ENCODE measurements at regions not wholly inside any gene's neighbourhood (a gene's known extent, or its start where the extent isn't known, plus 50 kb on each side); places are given as distances from the start of the nearest gene placed in this dataset.

DNA sequence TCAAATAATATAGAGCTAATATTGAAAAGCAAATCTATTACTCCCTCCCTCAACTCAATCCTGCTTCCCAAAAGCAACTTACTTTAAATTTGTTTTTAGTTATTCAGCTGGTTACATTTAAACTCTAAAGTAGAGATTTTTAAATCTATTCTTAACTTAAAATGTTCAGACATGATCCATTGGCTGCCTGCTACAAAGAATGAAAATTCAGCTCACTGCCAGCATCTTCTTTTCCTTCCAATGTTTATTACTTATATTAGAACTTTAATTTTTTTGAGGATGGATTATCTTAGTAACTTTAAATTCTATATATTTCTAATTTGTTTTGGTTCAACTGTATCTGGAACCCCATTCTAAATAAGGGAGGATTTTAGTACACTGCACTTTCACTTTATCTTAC lies 163.2 kb downstream of the TMEM167A start:
- H3K27me3 ChIP-seq (ENCODE audit: control insufficient read depth, insufficient read depth, low read length) = no peaks in the 10 kb centered on the region
- H3K4me3 ChIP-seq (ENCODE audit: low read length) = no peak overlapping the region
- no peak overlapping the region for H3K9ac ChIP-seq (ENCODE audit: low read depth, low read length)
- no peaks in the 10 kb centered on the region for H3K36me3 ChIP-seq (ENCODE audit: insufficient read depth, low read length)
- no peaks in the 10 kb centered on the region for H3K9me3 ChIP-seq (replicated peaks; ENCODE audit: low read length)
- H3K4me1 ChIP-seq (ENCODE audit: control insufficient read depth, insufficient read depth, low read length) = no peaks in the 10 kb centered on the region
- H3K4me2 ChIP-seq (ENCODE audit: low read length) = no peak overlapping the region

DNA sequence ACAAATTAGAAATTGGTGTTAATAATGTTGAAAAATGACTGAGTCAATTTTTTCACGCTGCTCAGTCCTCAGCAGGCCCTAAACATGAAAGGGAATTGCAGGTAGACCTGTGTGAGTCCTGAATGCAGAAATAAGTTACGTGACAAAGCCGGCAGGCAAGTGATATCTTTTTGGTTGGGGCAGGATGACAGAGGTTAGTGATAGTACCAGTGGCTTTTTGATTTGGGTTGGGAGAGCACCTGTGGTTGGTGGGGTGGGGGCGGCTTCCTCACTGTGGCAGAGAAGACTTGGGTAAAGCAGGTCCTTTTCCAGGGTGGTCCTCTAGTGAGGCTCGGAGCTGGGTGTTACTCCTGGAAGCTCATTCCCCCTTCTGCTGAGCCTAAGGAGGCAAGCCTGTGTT lies 164.7 kb downstream of the TMEM167A start:
- no peak overlapping the region for H3K4me2 ChIP-seq (ENCODE audit: low read length)
- no peaks in the 10 kb centered on the region for H3K4me1 ChIP-seq (ENCODE audit: control insufficient read depth, insufficient read depth, low read length)
- H3K27me3 ChIP-seq (ENCODE audit: control insufficient read depth, insufficient read depth, low read length) = no peaks in the 10 kb centered on the region
- no peak overlapping the region for H3K9ac ChIP-seq (ENCODE audit: low read depth, low read length)
- H3K36me3 ChIP-seq (ENCODE audit: insufficient read depth, low read length) = no peaks in the 10 kb centered on the region
- H3K9me3 ChIP-seq (replicated peaks; ENCODE audit: low read length) = no peaks in the 10 kb centered on the region
- H3K4me3 ChIP-seq (ENCODE audit: low read length) = no peak overlapping the region

DNA sequence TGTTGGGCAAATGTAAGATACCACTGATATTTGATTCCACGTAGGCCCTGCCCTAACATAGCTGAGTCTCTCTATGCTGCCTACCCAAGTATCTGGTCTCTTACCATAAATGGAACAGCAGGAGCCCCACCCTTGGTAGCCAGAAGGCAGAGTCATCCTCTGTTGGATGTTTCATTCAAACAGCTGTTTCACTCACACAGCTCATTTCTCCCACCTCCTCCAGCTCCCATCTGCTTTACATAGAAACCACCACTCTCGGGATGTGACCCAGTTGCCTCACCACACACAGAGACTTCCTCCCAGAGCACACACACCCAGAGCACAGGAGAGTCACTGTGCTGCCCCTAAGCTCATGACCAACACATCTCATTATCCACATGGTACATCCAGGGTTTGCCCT lies 165.3 kb downstream of the TMEM167A start:
- no peaks in the 10 kb centered on the region for H3K9me3 ChIP-seq (replicated peaks; ENCODE audit: low read length)
- no peaks in the 10 kb centered on the region for H3K27me3 ChIP-seq (ENCODE audit: control insufficient read depth, insufficient read depth, low read length)
- H3K36me3 ChIP-seq (ENCODE audit: insufficient read depth, low read length) = no peaks in the 10 kb centered on the region
- H3K4me1 ChIP-seq (ENCODE audit: control insufficient read depth, insufficient read depth, low read length) = no peaks in the 10 kb centered on the region
- no peak overlapping the region for H3K4me3 ChIP-seq (ENCODE audit: low read length)
- H3K4me2 ChIP-seq (ENCODE audit: low read length) = no peak overlapping the region
- H3K9ac ChIP-seq (ENCODE audit: low read depth, low read length) = no peak overlapping the region

DNA sequence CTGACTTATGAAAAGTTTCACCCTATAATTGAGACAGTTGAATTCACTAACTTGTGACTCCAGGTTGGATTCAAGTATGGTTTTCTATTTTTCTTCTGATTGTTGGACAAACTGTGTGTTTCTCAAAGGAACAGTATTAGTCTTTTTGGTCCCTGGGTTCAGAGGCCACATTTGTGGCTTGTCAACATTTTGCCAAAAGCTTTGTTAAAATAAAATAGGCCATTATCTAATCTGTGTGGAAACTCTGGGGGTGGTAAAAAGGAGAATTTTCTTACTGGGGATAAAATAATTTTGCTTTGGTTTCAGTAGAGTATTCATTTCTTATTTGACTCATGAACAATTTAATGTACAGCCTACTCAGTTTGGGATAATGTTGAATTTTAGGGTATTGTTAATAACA lies 166.3 kb downstream of the TMEM167A start:
- Histone ChIP-seq H3K9me3 (replicated peaks; ENCODE audit: low read length) (no peaks in the 10 kb centered on the region), H3K36me3 (ENCODE audit: insufficient read depth, low read length) (no peaks in the 10 kb centered on the region), H3K9ac (ENCODE audit: low read depth, low read length) (no peak overlapping the region), H3K4me2 (ENCODE audit: low read length) (no peak overlapping the region), H3K4me3 (ENCODE audit: low read length) (no peak overlapping the region), H3K27me3 (ENCODE audit: control insufficient read depth, insufficient read depth, low read length) (peaks cover 2% of the 10 kb centered on the region), H3K4me1 (ENCODE audit: control insufficient read depth, insufficient read depth, low read length) (no peaks in the 10 kb centered on the region)

DNA sequence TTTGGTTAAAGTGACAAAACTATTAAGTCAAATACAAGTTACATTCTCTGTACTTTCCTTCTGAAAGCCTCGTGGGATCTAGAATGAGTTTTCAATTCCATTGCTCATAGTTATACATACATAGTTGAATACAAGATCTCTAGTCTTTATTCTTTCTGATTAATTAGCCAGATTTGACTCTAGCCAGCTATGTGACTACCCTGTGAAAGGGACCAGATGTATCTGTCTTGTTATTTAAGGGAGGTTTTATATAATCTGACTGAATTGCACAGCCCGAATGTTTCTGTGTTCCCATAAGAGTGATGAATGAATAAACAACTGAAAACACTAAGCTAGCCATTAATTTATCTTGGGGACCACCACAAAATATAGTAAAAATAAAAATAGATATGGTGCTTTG lies 166.7 kb downstream of the TMEM167A start:
- Histone ChIP-seq H3K4me3 (ENCODE audit: low read length) (no peak overlapping the region), H3K4me1 (ENCODE audit: control insufficient read depth, insufficient read depth, low read length) (no peaks in the 10 kb centered on the region), H3K27me3 (ENCODE audit: control insufficient read depth, insufficient read depth, low read length) (peaks cover 4% of the 10 kb centered on the region), H3K9ac (ENCODE audit: low read depth, low read length) (no peak overlapping the region), H3K4me2 (ENCODE audit: low read length) (no peak overlapping the region), H3K9me3 (replicated peaks; ENCODE audit: low read length) (no peaks in the 10 kb centered on the region), H3K36me3 (ENCODE audit: insufficient read depth, low read length) (no peaks in the 10 kb centered on the region)

DNA sequence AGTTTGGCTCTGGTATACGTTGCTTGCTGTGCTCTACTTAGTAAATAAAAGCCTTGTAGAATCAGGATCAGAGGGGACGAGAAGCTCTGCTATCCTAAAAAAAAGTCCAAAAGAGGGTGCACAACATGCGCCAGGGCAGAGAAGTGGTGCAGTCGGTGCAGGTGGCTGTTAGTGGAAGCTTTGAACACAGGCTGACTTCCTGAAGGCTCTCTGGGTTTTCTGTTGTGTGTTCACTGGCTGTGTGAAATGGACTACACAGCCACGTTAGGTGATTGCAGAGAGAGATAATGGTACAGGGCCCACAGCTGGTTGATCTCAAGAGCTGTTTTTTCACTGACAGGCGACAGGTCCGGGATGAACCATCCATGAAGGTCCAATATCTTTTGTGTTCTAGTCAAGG lies 167.4 kb downstream of the TMEM167A start:
- no peak overlapping the region for H3K4me3 ChIP-seq (ENCODE audit: low read length)
- H3K9me3 ChIP-seq (replicated peaks; ENCODE audit: low read length) = no peaks in the 10 kb centered on the region
- no peaks in the 10 kb centered on the region for H3K36me3 ChIP-seq (ENCODE audit: insufficient read depth, low read length)
- no peak overlapping the region for H3K9ac ChIP-seq (ENCODE audit: low read depth, low read length)
- H3K4me2 ChIP-seq (ENCODE audit: low read length) = no peak overlapping the region
- no peaks in the 10 kb centered on the region for H3K4me1 ChIP-seq (ENCODE audit: control insufficient read depth, insufficient read depth, low read length)
- H3K27me3 ChIP-seq (ENCODE audit: control insufficient read depth, insufficient read depth, low read length) = peaks cover 4% of the 10 kb centered on the region

DNA sequence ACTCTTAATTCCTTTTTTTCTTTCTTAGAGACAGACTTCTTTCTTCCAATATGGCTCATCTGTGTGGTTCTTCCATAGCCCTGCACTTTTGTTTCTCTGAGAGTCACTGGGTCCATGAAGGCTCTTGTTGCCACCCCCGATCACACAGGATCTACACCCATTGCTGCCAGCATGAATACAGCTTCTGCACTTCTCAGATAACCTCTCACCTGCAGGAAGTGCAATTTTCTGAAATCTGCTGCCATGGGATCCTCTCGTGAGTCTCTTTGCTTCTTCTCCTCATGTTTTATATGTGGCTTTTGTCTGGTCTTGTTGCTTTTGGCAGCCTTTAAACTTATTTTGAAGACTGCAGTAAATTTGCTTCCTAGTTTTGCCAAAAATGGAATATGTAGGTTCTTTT lies 171.2 kb downstream of the TMEM167A start:
- Histone ChIP-seq H3K9me3 (replicated peaks; ENCODE audit: low read length) (no peaks in the 10 kb centered on the region), H3K9ac (ENCODE audit: low read depth, low read length) (no peak overlapping the region), H3K4me1 (ENCODE audit: control insufficient read depth, insufficient read depth, low read length) (no peaks in the 10 kb centered on the region), H3K27me3 (ENCODE audit: control insufficient read depth, insufficient read depth, low read length) (peaks cover 4% of the 10 kb centered on the region), H3K4me2 (ENCODE audit: low read length) (no peak overlapping the region), H3K36me3 (ENCODE audit: insufficient read depth, low read length) (no peaks in the 10 kb centered on the region), H3K4me3 (ENCODE audit: low read length) (no peak overlapping the region)

DNA sequence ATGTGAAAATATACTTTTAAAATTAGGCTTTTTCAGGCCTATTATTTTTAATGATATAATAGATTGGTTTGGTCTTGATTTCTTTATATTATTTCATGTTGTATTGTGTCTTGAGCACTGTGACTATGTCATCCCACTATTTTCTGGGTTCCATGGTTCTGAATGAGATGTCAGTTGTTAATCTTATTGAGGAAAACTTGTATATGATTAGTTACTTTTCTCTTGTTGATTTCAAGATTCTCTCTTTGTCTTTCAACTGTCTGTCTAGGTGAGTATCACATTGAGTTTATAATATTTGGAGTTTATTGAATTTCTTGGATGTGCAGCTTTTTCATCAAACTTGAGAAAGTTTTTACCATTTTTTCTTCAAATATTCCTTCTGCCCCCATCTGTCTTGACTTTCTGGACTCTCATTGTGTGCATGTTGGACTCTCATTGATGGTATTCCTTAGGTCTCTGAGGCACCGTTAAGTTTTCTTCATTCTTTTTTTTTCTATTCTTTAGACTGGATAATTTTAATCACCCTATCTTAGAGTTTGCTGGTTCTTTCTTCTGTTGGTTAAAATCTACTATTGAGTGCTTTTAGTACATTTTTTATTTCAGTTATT lies 175.8 kb downstream of the TMEM167A start:
- Histone ChIP-seq H3K4me3 (ENCODE audit: low read length) (no peak overlapping the region), H3K36me3 (ENCODE audit: insufficient read depth, low read length) (no peaks in the 10 kb centered on the region), H3K27me3 (ENCODE audit: control insufficient read depth, insufficient read depth, low read length) (peaks cover 4% of the 10 kb centered on the region), H3K9me3 (replicated peaks; ENCODE audit: low read length) (no peaks in the 10 kb centered on the region), H3K9ac (ENCODE audit: low read depth, low read length) (no peak overlapping the region), H3K4me2 (ENCODE audit: low read length) (no peak overlapping the region), H3K4me1 (ENCODE audit: control insufficient read depth, insufficient read depth, low read length) (no peaks in the 10 kb centered on the region)

DNA sequence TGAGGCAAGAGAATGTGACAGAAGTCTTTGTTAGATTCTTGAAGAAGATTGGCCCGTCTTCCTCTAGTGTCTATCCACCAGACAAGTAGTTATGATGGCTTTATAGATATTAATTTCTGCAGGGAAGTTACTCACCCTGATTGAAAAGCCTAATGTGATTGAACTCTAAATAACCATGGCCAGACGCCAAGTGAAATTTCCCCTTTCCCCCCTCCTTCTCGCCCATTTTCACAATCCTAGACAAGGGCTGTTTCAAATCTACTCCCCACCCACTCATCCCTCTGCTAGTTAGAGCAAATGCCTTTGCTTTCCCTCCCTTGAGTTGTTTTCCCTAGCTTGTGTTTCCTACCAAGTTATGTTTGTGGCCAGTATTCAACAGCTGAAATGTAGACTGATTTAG lies 182.5 kb downstream of the TMEM167A start:
- no peaks in the 10 kb centered on the region for H3K36me3 ChIP-seq (ENCODE audit: insufficient read depth, low read length)
- no peak overlapping the region for H3K4me3 ChIP-seq (ENCODE audit: low read length)
- H3K4me2 ChIP-seq (ENCODE audit: low read length) = no peak overlapping the region
- H3K9ac ChIP-seq (ENCODE audit: low read depth, low read length) = no peak overlapping the region
- H3K9me3 ChIP-seq (replicated peaks; ENCODE audit: low read length) = no peaks in the 10 kb centered on the region
- no peaks in the 10 kb centered on the region for H3K4me1 ChIP-seq (ENCODE audit: control insufficient read depth, insufficient read depth, low read length)
- H3K27me3 ChIP-seq (ENCODE audit: control insufficient read depth, insufficient read depth, low read length) = peaks cover 4% of the 10 kb centered on the region

DNA sequence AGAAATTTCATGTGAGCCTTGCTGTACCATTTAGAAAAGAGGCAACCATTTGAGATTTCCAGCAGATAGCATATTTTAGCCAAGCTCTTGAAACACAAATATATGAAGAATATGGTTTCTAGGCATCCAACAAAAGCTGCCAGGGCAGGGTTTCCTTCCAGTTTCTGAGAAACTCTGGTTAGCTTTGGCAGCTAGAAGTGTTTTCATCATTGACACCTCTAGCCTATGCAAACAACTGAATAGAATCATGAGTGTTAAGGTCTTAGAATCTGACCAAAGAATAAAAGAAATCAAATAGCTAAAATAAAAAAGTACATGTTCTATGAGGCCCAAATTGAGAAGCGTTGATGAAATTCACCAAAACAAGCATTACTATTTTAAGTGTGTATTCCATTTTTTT lies 188.1 kb downstream of the TMEM167A start:
- no peak overlapping the region for H3K4me2 ChIP-seq (ENCODE audit: low read length)
- no peak overlapping the region for H3K4me3 ChIP-seq (ENCODE audit: low read length)
- H3K9me3 ChIP-seq (replicated peaks; ENCODE audit: low read length) = no peaks in the 10 kb centered on the region
- H3K27me3 ChIP-seq (ENCODE audit: control insufficient read depth, insufficient read depth, low read length) = peaks cover 8% of the 10 kb centered on the region
- H3K36me3 ChIP-seq (ENCODE audit: insufficient read depth, low read length) = no peaks in the 10 kb centered on the region
- H3K9ac ChIP-seq (ENCODE audit: low read depth, low read length) = no peak overlapping the region
- no peaks in the 10 kb centered on the region for H3K4me1 ChIP-seq (ENCODE audit: control insufficient read depth, insufficient read depth, low read length)

DNA sequence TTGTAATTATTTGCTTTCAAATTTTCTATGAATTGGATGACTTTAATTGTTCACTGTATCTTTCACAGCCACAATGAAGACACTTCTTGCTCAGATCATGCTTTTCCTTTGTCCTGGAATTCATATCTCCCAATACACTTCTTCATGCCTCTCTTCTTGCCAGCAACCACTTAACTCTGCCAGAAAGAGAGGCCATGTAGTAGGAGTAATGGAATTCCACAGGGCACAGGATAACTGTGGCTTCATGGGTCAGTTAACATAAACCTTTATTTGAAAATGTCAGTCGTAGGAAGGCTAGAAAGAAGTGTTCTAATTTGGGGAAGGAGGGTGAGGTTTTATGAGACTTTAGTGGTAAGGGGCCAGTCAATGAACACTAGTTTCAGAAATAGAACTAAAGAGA lies 190.3 kb downstream of the TMEM167A start:
- H3K9me3 ChIP-seq (replicated peaks; ENCODE audit: low read length) = no peaks in the 10 kb centered on the region
- H3K27me3 ChIP-seq (ENCODE audit: control insufficient read depth, insufficient read depth, low read length) = peaks cover 8% of the 10 kb centered on the region
- H3K4me2 ChIP-seq (ENCODE audit: low read length) = no peak overlapping the region
- H3K4me1 ChIP-seq (ENCODE audit: control insufficient read depth, insufficient read depth, low read length) = no peaks in the 10 kb centered on the region
- H3K36me3 ChIP-seq (ENCODE audit: insufficient read depth, low read length) = no peaks in the 10 kb centered on the region
- no peak overlapping the region for H3K9ac ChIP-seq (ENCODE audit: low read depth, low read length)
- H3K4me3 ChIP-seq (ENCODE audit: low read length) = no peak overlapping the region

DNA sequence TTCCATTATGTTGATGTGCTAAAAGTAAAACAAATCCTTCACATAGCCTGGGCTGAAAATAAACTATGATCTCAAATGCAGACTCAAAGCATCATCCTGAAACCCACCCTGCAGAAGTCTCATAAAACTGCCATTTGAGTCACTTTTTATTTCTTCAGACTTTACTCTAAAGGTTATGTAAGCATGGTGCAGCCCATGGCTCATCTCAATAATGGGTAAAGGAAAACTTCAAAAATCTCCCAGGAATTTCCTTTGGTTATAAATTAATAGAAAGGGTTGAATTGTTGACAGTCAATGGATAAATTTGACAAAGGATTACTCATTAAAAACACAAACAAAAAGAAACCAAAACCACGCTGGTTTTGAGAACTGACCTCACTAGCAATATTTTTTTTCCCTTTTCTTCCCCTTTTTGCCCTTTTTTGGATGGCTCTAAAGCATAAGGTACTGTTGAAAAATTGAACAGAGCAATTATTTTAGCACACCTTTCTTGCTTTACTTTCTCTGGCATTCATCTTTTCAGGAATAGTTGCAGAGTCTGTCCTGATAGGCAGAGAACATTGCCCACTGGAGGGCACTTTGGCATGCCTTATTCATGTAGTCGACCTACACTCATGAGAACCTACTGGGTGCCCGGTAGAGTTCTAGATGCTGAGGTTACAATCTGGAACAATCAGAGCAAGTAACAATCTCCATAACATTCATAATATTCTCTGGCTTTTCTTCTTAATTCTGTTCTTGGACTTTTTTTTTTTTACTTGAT lies 191.4 kb downstream of the TMEM167A start:
- Histone ChIP-seq H3K4me3 (ENCODE audit: low read length) (no peak overlapping the region), H3K9me3 (replicated peaks; ENCODE audit: low read length) (no peaks in the 10 kb centered on the region), H3K4me2 (ENCODE audit: low read length) (no peak overlapping the region), H3K4me1 (ENCODE audit: control insufficient read depth, insufficient read depth, low read length) (no peaks in the 10 kb centered on the region), H3K36me3 (ENCODE audit: insufficient read depth, low read length) (no peaks in the 10 kb centered on the region), H3K9ac (ENCODE audit: low read depth, low read length) (no peak overlapping the region), H3K27me3 (ENCODE audit: control insufficient read depth, insufficient read depth, low read length) (peaks cover 8% of the 10 kb centered on the region)

Measured in skeletal muscle satellite cell (primary cell).